Neural crest cell (in vitro differentiated cells): ENCODE measurements at regions not wholly inside any gene's neighbourhood (a gene's known extent, or its start where the extent isn't known, plus 50 kb on each side); places are given as distances from the start of the nearest gene placed in this dataset.
A peak's percentile ranks its signal among the peaks of the same experiment; 100 is the strongest.

Source experiments
- DNase-seq: peaks from one replicate; pipeline ENCODE4 v3.0.0; 2021; ENCODE audit warnings: low read depth, mixed read lengths, low spot score
- H3K27ac Mint-ChIP-seq: one replicate; pipeline ENCODE4 v1.8.0; 2021; ENCODE audit warnings: mild to moderate bottlenecking, mixed read lengths; ENCODE audit not compliant: unreplicated experiment
- H3K27me3 Mint-ChIP-seq: 2 replicates; pipeline ENCODE4 v1.8.0; 2021; ENCODE audit warnings: low read depth, mild to moderate bottlenecking, mixed read lengths
- H3K36me3 Mint-ChIP-seq: 2 replicates; pipeline ENCODE4 v1.8.0; 2021; ENCODE audit warnings: low read depth, mild to moderate bottlenecking, mixed read lengths
- H3K4me1 Mint-ChIP-seq: 2 replicates; pipeline ENCODE4 v1.8.0; 2021; ENCODE audit warnings: mixed read lengths
- H3K4me3 Mint-ChIP-seq: one replicate; pipeline ENCODE4 v1.8.0; 2021; ENCODE audit warnings: mild to moderate bottlenecking, mixed read lengths
- H3K9me3 Mint-ChIP-seq: 2 replicates; pipeline ENCODE4 v1.8.0; 2021; ENCODE audit warnings: mixed read lengths
- CTCF ChIP-seq: fragments of 200-600 bp; sonication (generic); conservative IDR thresholded peaks from 2 replicates; pipeline ENCODE4 v1.5.0; 2021; ENCODE audit warnings: antibody characterized with exemption, mild to moderate bottlenecking

- H3K4me1 Mint-ChIP-seq = peaks cover 7% of the 10 kb centered on the region
- peak; percentile 62 for DNase-seq
- no peaks in the 10 kb centered on the region for H3K9me3 Mint-ChIP-seq
- TF ChIP-seq CTCF = peak; percentile 72
- H3K27ac Mint-ChIP-seq = no peak overlapping the region
- peaks cover 4% of the 10 kb centered on the region for H3K27me3 Mint-ChIP-seq
- no peak overlapping the region for H3K4me3 Mint-ChIP-seq
- no peaks in the 10 kb centered on the region for H3K36me3 Mint-ChIP-seq
Measured at GRCh38 chr12:98002887-98003493, 512.4 kb upstream of the TMPO start.

GRCh38 chr12:98007963-98008362 lies 507.4 kb upstream of the TMPO start:
- Mint-ChIP-seq H3K9me3 (peaks cover 5% of the 10 kb centered on the region), H3K4me3 (no peak overlapping the region), H3K36me3 (no peaks in the 10 kb centered on the region), H3K27ac (no peak overlapping the region), H3K27me3 (peaks cover 2% of the 10 kb centered on the region), H3K4me1 (no peaks in the 10 kb centered on the region)
- no peak for DNase-seq
- TF ChIP-seq CTCF = no peak

GRCh38 chr12:98013560-98013959 lies 501.8 kb upstream of the TMPO start:
- no peaks in the 10 kb centered on the region for H3K36me3 Mint-ChIP-seq
- H3K27ac Mint-ChIP-seq = no peak overlapping the region
- no peaks in the 10 kb centered on the region for H3K4me1 Mint-ChIP-seq

GRCh38 chr12:98018836-98019235 lies 496.6 kb upstream of the TMPO start:
- Mint-ChIP-seq H3K27ac (no peak overlapping the region), H3K4me3 (no peak overlapping the region), H3K36me3 (no peaks in the 10 kb centered on the region), H3K9me3 (peaks cover 5% of the 10 kb centered on the region), H3K4me1 (no peaks in the 10 kb centered on the region), H3K27me3 (no peaks in the 10 kb centered on the region)
- no peak for DNase-seq
- TF ChIP-seq CTCF = no peak

More at GRCh38 chr12:98013560-98013959, 501.8 kb upstream of the TMPO start:
- no peak for TF ChIP-seq CTCF
- H3K9me3 Mint-ChIP-seq = peaks cover 3% of the 10 kb centered on the region
- no peak overlapping the region for H3K4me3 Mint-ChIP-seq
- no peak for DNase-seq
- no peaks in the 10 kb centered on the region for H3K27me3 Mint-ChIP-seq

GRCh38 chr12:98020376-98020775 lies 495.0 kb upstream of the TMPO start:
- H3K4me1 Mint-ChIP-seq = no peaks in the 10 kb centered on the region
- peaks cover 2% of the 10 kb centered on the region for H3K9me3 Mint-ChIP-seq
- no peak for DNase-seq
- no peaks in the 10 kb centered on the region for H3K27me3 Mint-ChIP-seq
- no peaks in the 10 kb centered on the region for H3K36me3 Mint-ChIP-seq
- no peak for TF ChIP-seq CTCF
- no peak overlapping the region for H3K4me3 Mint-ChIP-seq
- no peak overlapping the region for H3K27ac Mint-ChIP-seq

- H3K27ac Mint-ChIP-seq = no peak overlapping the region
- H3K9me3 Mint-ChIP-seq = peaks cover 2% of the 10 kb centered on the region
- no peaks in the 10 kb centered on the region for H3K36me3 Mint-ChIP-seq
- DNase-seq = no peak
- H3K27me3 Mint-ChIP-seq = no peaks in the 10 kb centered on the region
- H3K4me1 Mint-ChIP-seq = no peaks in the 10 kb centered on the region
- no peak for TF ChIP-seq CTCF
- no peak overlapping the region for H3K4me3 Mint-ChIP-seq
Measured at GRCh38 chr12:98022961-98023360, 492.4 kb upstream of the TMPO start.
